ENCODE measurements at regions not wholly inside any gene's neighbourhood (a gene's known extent, or its start where the extent isn't known, plus 50 kb on each side); places are given as distances from the start of the nearest gene placed in this dataset.

DNA sequence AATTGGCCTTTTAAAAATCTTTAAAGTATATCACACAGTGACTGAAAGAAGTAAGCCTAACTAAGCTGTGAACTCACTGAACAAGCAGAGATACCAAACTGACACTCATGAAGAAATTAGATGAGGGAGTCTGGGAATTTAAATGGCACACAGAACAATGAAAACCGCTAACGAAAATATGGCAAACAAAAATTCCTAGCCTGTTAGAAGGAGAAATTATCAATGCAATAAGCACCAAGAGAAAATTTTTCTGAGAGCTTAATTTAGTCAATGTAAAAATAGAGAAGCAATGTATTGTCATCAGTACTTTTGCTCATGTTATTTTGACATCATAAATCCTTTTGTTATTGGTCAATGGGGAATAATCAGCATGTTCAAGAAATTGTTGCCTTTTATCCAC, 291.1 kb upstream of the PDZRN3 start:
- H3K4me3 ChIP-seq = no peak overlapping the region
- H3K27me3 ChIP-seq (ENCODE audit: low read depth) = no peaks in the 10 kb centered on the region
- no peaks in the 10 kb centered on the region for H3K36me3 ChIP-seq
- no peaks in the 10 kb centered on the region for H3K9me3 ChIP-seq (replicated peaks)
- intact Hi-C loops (cut with micrococcal nuclease) = no loop called here
- no peak overlapping the region for H3K27ac ChIP-seq (replicated peaks)
- DNase-seq = no peak
- TF ChIP-seq, protein P1, sequence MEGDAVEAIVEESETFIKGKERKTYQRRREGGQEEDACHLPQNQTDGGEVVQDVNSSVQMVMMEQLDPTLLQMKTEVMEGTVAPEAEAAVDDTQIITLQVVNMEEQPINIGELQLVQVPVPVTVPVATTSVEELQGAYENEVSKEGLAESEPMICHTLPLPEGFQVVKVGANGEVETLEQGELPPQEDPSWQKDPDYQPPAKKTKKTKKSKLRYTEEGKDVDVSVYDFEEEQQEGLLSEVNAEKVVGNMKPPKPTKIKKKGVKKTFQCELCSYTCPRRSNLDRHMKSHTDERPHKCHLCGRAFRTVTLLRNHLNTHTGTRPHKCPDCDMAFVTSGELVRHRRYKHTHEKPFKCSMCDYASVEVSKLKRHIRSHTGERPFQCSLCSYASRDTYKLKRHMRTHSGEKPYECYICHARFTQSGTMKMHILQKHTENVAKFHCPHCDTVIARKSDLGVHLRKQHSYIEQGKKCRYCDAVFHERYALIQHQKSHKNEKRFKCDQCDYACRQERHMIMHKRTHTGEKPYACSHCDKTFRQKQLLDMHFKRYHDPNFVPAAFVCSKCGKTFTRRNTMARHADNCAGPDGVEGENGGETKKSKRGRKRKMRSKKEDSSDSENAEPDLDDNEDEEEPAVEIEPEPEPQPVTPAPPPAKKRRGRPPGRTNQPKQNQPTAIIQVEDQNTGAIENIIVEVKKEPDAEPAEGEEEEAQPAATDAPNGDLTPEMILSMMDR (IDR thresholded peaks at IDR 0.05; ENCODE audit: borderline replicate concordance) = no peak
- H3K4me1 ChIP-seq = no peaks in the 10 kb centered on the region

- TF ChIP-seq, protein P1 (IDR thresholded peaks at IDR 0.05; ENCODE audit: borderline replicate concordance) = no peak
- Histone ChIP-seq H3K27me3 (ENCODE audit: low read depth) (no peaks in the 10 kb centered on the region), H3K27ac (replicated peaks) (no peak overlapping the region), H3K4me3 (no peak overlapping the region), H3K36me3 (no peaks in the 10 kb centered on the region), H3K9me3 (replicated peaks) (peaks cover 4% of the 10 kb centered on the region), H3K4me1 (no peaks in the 10 kb centered on the region)
- no peak for DNase-seq
- intact Hi-C loops (cut with micrococcal nuclease) = no loop called here
These were observed 283.5 kb upstream of the PDZRN3 start for GRCh38 chr3:73908218-73908617.

GRCh38 chr3:73901686-73902085, 276.9 kb upstream of the PDZRN3 start:
- intact Hi-C loops (cut with micrococcal nuclease) = no loop called here
- TF ChIP-seq, protein P1 (IDR thresholded peaks at IDR 0.05; ENCODE audit: borderline replicate concordance) = no peak
- Histone ChIP-seq H3K27ac (replicated peaks) (no peak overlapping the region), H3K4me3 (no peak overlapping the region), H3K9me3 (replicated peaks) (peaks cover 4% of the 10 kb centered on the region), H3K27me3 (ENCODE audit: low read depth) (no peaks in the 10 kb centered on the region), H3K4me1 (no peaks in the 10 kb centered on the region), H3K36me3 (no peaks in the 10 kb centered on the region)
- DNase-seq = no peak

DNA sequence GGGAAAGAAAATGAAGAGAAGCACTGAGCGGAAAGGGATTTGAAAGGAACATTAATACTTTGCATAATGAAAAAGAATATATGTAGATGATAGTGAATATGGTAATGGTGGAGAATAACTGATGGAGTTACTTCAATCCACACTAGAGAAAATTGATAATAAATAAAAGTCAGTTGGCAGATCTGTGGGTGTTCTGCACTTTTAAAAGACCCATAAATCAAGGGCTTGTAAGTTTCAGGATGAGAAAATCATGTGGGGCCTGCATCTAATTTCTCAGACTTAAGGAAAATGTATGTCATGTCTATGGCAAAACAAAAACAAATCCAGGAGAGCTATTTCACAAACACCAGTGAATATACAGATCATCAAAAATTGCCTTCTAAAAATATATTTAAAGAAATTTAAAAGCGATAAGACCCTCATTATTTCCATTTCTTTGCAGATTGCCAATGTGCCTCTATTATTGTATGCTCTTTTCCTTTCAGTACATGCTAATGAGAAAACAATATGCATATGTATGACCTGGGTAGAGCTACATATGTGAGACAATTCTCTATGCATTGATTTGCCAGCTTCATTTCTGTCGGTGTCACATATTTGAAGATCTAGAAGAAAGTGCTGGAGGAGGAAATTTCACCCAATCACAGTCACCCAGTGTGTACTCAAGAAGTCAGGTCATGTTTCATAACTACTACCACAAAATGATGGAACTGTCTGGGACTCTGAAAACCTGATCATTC, 269.9 kb upstream of the PDZRN3 start:
- intact Hi-C loops (cut with micrococcal nuclease) = no loop called here
- no peak for DNase-seq
- TF ChIP-seq, protein P1 (IDR thresholded peaks at IDR 0.05; ENCODE audit: borderline replicate concordance) = no peak
- Histone ChIP-seq H3K4me1 (no peaks in the 10 kb centered on the region), H3K4me3 (no peak overlapping the region), H3K36me3 (no peaks in the 10 kb centered on the region), H3K27ac (replicated peaks) (no peak overlapping the region), H3K9me3 (replicated peaks) (no peaks in the 10 kb centered on the region), H3K27me3 (ENCODE audit: low read depth) (no peaks in the 10 kb centered on the region)

- intact Hi-C loops (cut with micrococcal nuclease) = no loop called here
- Histone ChIP-seq H3K36me3 (no peaks in the 10 kb centered on the region), H3K4me3 (no peak overlapping the region), H3K9me3 (replicated peaks) (no peaks in the 10 kb centered on the region), H3K4me1 (no peaks in the 10 kb centered on the region), H3K27ac (replicated peaks) (no peak overlapping the region), H3K27me3 (ENCODE audit: low read depth) (no peaks in the 10 kb centered on the region)
- DNase-seq = no peak
- TF ChIP-seq, protein P1 (IDR thresholded peaks at IDR 0.05; ENCODE audit: borderline replicate concordance) = no peak
These were observed 268.3 kb upstream of the PDZRN3 start for GRCh38 chr3:73893089-73893488.

All from left ventricle myocardium inferior (tissue), 1 donor.